HepG2 (cell line): ENCODE measurements at regions not wholly inside any gene's neighbourhood (a gene's known extent, or its start where the extent isn't known, plus 50 kb on each side); places are given as distances from the start of the nearest gene placed in this dataset.

Experiments used
- ATAC-seq: fragments of 200-7000 bp; cut with Tn5 transposase; 3 replicates; pipeline ENCODE4 v1.9.1; 2020; ENCODE audit warnings: mild to moderate bottlenecking, moderate library complexity
- BruUV-seq: library from RNA; stranded (reverse); fragments of 400-500 nt; replicated peaks from 2 replicates; lab custom pipeline; 2021; lab: Mats Ljungman, UMichigan
- CTCF ChIA-PET: fragments of 300-600 bp; formaldehyde crosslinking; extraction: SDS; loops from one replicate; lab custom pipeline; 2021; ENCODE audit warnings: low total read pairs, inconsistent platforms, low intra/inter-chr PET ratio; lab: Yijun Ruan, JAX
- POLR2A ChIA-PET: fragments of 350-600 bp; sonication (Branson Sonifier 250); formaldehyde crosslinking; loops from one replicate; lab custom pipeline; 2020; ENCODE audit warnings: antibody characterized with exemption, inconsistent platforms; lab: Yijun Ruan, JAX
- DNase-seq: peaks from one replicate; pipeline ENCODE4 v3.0.0-alpha.2; 2015; ENCODE audit warnings: low spot score
- FAIRE-seq: peaks from 3 replicates; lab custom pipeline; 2011; peaks lifted over from hg19 to GRCh38; lab: Jason Lieb, UNC
- H2AFZ ChIP-seq: one replicate; pipeline ENCODE4 v1.6.1; 2011; ENCODE audit warnings: low read length, inconsistent platforms
- H3K27ac ChIP-seq: fragments of 300-600 bp; 3 replicates; pipeline ENCODE4 v1.8.0; 2011; ENCODE audit warnings: mixed run types, mild to moderate bottlenecking, mixed read lengths, low read length, inconsistent platforms; ENCODE audit not compliant: insufficient read depth; ENCODE audit errors: extremely low read length
- H3K27me3 ChIP-seq, 2 experiments: fragments of 200-600 bp in 1 of 2; 2 replicates in 1 of 2; 3 replicates in 1 of 2; pipeline versions ENCODE4 v1.6.0 to v1.8.0; 2011; ENCODE audit warnings: low read length in 2 of 2, mild to moderate bottlenecking in 2 of 2, moderate library complexity in 2 of 2, inconsistent platforms in 1 of 2; ENCODE audit not compliant: insufficient read depth in 2 of 2, control insufficient read depth in 1 of 2
- H3K36me3 ChIP-seq, 2 experiments: fragments of 200-600 bp in 1 of 2; replicated peaks in 1 of 2; 2 replicates in 1 of 2; 3 replicates in 1 of 2; pipeline versions ENCODE4 v1.5.1 to v1.8.0; 2011; ENCODE audit warnings: low read length in 2 of 2, inconsistent platforms in 1 of 2; ENCODE audit not compliant: insufficient read depth in 2 of 2, control insufficient read depth in 1 of 2
- H3K4me1 ChIP-seq: 2 replicates; pipeline ENCODE4 v1.5.1; 2012; ENCODE audit warnings: low read length, inconsistent platforms; ENCODE audit not compliant: insufficient read depth
- H3K4me2 ChIP-seq: 2 replicates; pipeline ENCODE4 v1.6.0; 2011; ENCODE audit warnings: low read depth, low read length, inconsistent platforms
- H3K4me3 ChIP-seq, 3 experiments: fragments of 200-600 bp in 1 of 3; sonication (generic), shearing (Covaris generic) in 1 of 3; replicated peaks in 1 of 3; 2 replicates each; pipeline ENCODE4 v1.5.1; 2011 to 2016; ENCODE audit warnings: low read length in 3 of 3, inconsistent platforms in 2 of 3, low read depth in 2 of 3, mild to moderate bottlenecking in 2 of 3, control low read depth in 1 of 3, mixed read lengths in 1 of 3; ENCODE audit not compliant: insufficient read depth in 1 of 3
- H3K79me2 ChIP-seq: one replicate; pipeline ENCODE4 v1.6.1; 2011; ENCODE audit warnings: low read length, inconsistent platforms; ENCODE audit not compliant: insufficient read depth
- H3K9ac ChIP-seq: 2 replicates; pipeline ENCODE4 v1.6.0; 2011; ENCODE audit warnings: mild to moderate bottlenecking, low read depth, low read length, inconsistent platforms; ENCODE audit not compliant: insufficient read depth
- H3K9me3 ChIP-seq: 2 replicates; pipeline ENCODE4 v1.5.1; 2012; ENCODE audit warnings: mild to moderate bottlenecking, low read length
- H4K20me1 ChIP-seq: 2 replicates; pipeline ENCODE4 v1.6.0; 2011; ENCODE audit warnings: inconsistent platforms, mild to moderate bottlenecking, low read length, moderate library complexity; ENCODE audit not compliant: insufficient read depth
- ATF7-NPFF ChIP-seq: sonication (generic); formaldehyde crosslinking; IDR thresholded peaks from 2 replicates; pipeline ENCODE4 v1.8.1; 2023; ENCODE audit warnings: mild to moderate bottlenecking, low read depth, missing genetic modification reagents, moderate library complexity
- HMG20A ChIP-seq: IDR thresholded peaks from 2 replicates; pipeline ENCODE4 v1.6.1; 2016; ENCODE audit warnings: borderline replicate concordance
- MLX ChIP-seq: IDR thresholded peaks from 2 replicates; pipeline ENCODE4 v1.6.1; 2016
- PHF20 ChIP-seq: sonication (generic); formaldehyde crosslinking; IDR thresholded peaks from 2 replicates; pipeline ENCODE4 v1.5.0; 2020; ENCODE audit warnings: mild to moderate bottlenecking, missing genetic modification reagents
- POGK ChIP-seq: sonication (generic); formaldehyde crosslinking; conservative IDR thresholded peaks from 2 replicates; pipeline ENCODE4 v1.8.0; 2022; ENCODE audit warnings: mild to moderate bottlenecking, moderate library complexity, missing genetic modification reagents
- SKI ChIP-seq: fragments of 450-650 bp; IDR thresholded peaks from one replicate; pipeline ENCODE4 v1.6.1; 2018; ENCODE audit warnings: mild to moderate bottlenecking; ENCODE audit not compliant: partially characterized antibody
- ZGPAT ChIP-seq: IDR thresholded peaks from 2 replicates; pipeline ENCODE4 v1.6.1; 2016; ENCODE audit warnings: mild to moderate bottlenecking
- ZNF3 ChIP-seq: IDR thresholded peaks from 2 replicates; pipeline ENCODE4 v1.7.0; 2017; ENCODE audit warnings: inconsistent platforms
- ZNF562 ChIP-seq: sonication (generic); formaldehyde crosslinking; IDR thresholded peaks from 2 replicates; pipeline ENCODE4 v1.8.0; 2022; ENCODE audit warnings: missing genetic modification reagents, borderline replicate concordance
- ZNF639 ChIP-seq: conservative IDR thresholded peaks from 2 replicates; pipeline ENCODE4 v1.6.1; 2018; ENCODE audit warnings: missing genetic modification reagents
- ZNF777 ChIP-seq: sonication (generic); formaldehyde crosslinking; IDR thresholded peaks from 2 replicates; pipeline ENCODE4 v1.4.0; 2020; ENCODE audit warnings: missing genetic modification reagents
- ZSCAN25 ChIP-seq: sonication (generic); formaldehyde crosslinking; IDR thresholded peaks from 2 replicates; pipeline ENCODE4 v1.8.0; 2022; ENCODE audit warnings: mild to moderate bottlenecking, missing genetic modification reagents
- ZUFSP ChIP-seq: sonication (generic); formaldehyde crosslinking; IDR thresholded peaks from 2 replicates; pipeline ENCODE4 v1.9.0; 2021; ENCODE audit warnings: missing genetic modification reagents, mild to moderate bottlenecking, borderline replicate concordance
- WGBS: methylation state at CpG from one replicate; pipeline ENCODE4 v1.1.6; 2017; ENCODE audit warnings: low lambda C conversion rate; 5-methylcytosine and 5-hydroxymethylcytosine counted together
- in situ Hi-C: cut with HindIII; loops from 2 replicates; pipeline ENCODE4 v1.10.0; 2017; ENCODE audit warnings: low pct_unique_long_range_greater_than_20kb; ENCODE audit not compliant: extremely low pct_ligation_motif_present
- intact Hi-C: fragments of 100-400 bp; cut with micrococcal nuclease; formaldehyde crosslinking; loops from one replicate; pipeline ENCODE4 v1.10.0; 2022; ENCODE audit not compliant: unreplicated experiment

- H3K9me3 ChIP-seq, result no peaks in the 10 kb centered on the region
- no peaks in the 10 kb centered on the region for H3K79me2 ChIP-seq
- in situ Hi-C loops, result no loop called here
- H3K4me1 ChIP-seq, result no peaks in the 10 kb centered on the region
- CTCF ChIA-PET, result no interaction called here
- WGBS, result 60% methylated on average over 1 of the region's 4 CpGs
- no peak overlapping the region for H2AFZ ChIP-seq
- intact Hi-C loops, result no loop called here
- H3K4me2 ChIP-seq, result no peak overlapping the region
- POLR2A ChIA-PET, result no interaction called here
- no peak overlapping the region for H3K27ac ChIP-seq
- no peak for FAIRE-seq
- no peak for ATAC-seq
- no peaks in the 10 kb centered on the region for H4K20me1 ChIP-seq
- H3K27me3 ChIP-seq, result no peaks in the 10 kb centered on the region
- no TSS peak for BruUV-seq
- TF ChIP-seq ZUFSP (CRISPR knock-in tag) (no peak), POGK (CRISPR knock-in tag) (no peak), ZNF777 (CRISPR knock-in tag) (no peak), SKI (no peak), ZGPAT (no peak), MLX (CRISPR knock-in tag) (no peak), ZNF562 (no peak), HMG20A (CRISPR knock-in tag) (no peak), ATF7-NPFF (no peak), ZSCAN25 (CRISPR knock-in tag) (no peak), ZNF3 (CRISPR knock-in tag) (no peak), ZNF639 (CRISPR knock-in tag) (no peak), PHF20 (CRISPR knock-in tag) (no peak)
- no peak overlapping the region for H3K4me3 ChIP-seq
- H3K9ac ChIP-seq, result no peak overlapping the region
- H3K36me3 ChIP-seq, result no peaks in the 10 kb centered on the region
- DNase-seq, result no peak
Measured at GRCh38 chr3:81380234-81380633, 381.2 kb downstream of the GBE1 start.
